Smooth muscle cell (in vitro differentiated cells): ENCODE measurements at regions not wholly inside any gene's neighbourhood (a gene's known extent, or its start where the extent isn't known, plus 50 kb on each side); places are given as distances from the start of the nearest gene placed in this dataset.

Experiments used
- DNase-seq: peaks from one replicate; lab custom pipeline; 2025; ENCODE audit not compliant: unreplicated experiment; lab: John Stamatoyannopoulos, UW
- H2AFZ ChIP-seq: fragments of 200-600 bp; sonication (generic); 2 replicates; pipeline ENCODE4 v1.6.0; 2016; ENCODE audit warnings: antibody characterized with exemption, low read depth, mild to moderate bottlenecking
- H3F3A ChIP-seq: fragments of 200-600 bp; sonication (generic); 2 replicates; pipeline ENCODE4 v1.6.0; 2017; ENCODE audit warnings: antibody characterized with exemption, low read depth
- H3K27ac ChIP-seq: fragments of 200-600 bp; sonication (generic); 2 replicates; pipeline ENCODE4 v1.5.1; 2016; ENCODE audit warnings: low read depth, mild to moderate bottlenecking
- H3K27me3 ChIP-seq: fragments of 200-600 bp; sonication (generic); 2 replicates; pipeline ENCODE4 v1.6.1; 2016; ENCODE audit warnings: low read depth, mild to moderate bottlenecking
- H3K36me3 ChIP-seq: fragments of 200-600 bp; sonication (generic); 2 replicates; pipeline ENCODE4 v1.5.1; 2016; ENCODE audit warnings: low read depth
- H3K4me1 ChIP-seq: fragments of 200-600 bp; sonication (generic); 2 replicates; pipeline ENCODE4 v1.5.1; 2016; ENCODE audit warnings: low read depth
- H3K4me2 ChIP-seq: fragments of 200-600 bp; sonication (generic); 2 replicates; pipeline ENCODE4 v1.6.0; 2016; ENCODE audit warnings: mild to moderate bottlenecking
- H3K4me3 ChIP-seq: fragments of 200-600 bp; sonication (generic); 2 replicates; pipeline ENCODE4 v1.5.1; 2016; ENCODE audit warnings: mild to moderate bottlenecking
- H3K79me2 ChIP-seq: fragments of 200-600 bp; sonication (generic); 2 replicates; pipeline ENCODE4 v1.6.0; 2016; ENCODE audit warnings: low read depth, mild to moderate bottlenecking
- H3K9ac ChIP-seq: fragments of 200-600 bp; sonication (generic); 2 replicates; pipeline ENCODE4 v1.6.0; 2016; ENCODE audit warnings: low read depth
- H3K9me3 ChIP-seq: fragments of 200-600 bp; sonication (generic); replicated peaks from 2 replicates; pipeline ENCODE4 v1.5.1; 2016; ENCODE audit warnings: low read depth
- H4K20me1 ChIP-seq: fragments of 200-600 bp; sonication (generic); 2 replicates; pipeline ENCODE4 v1.6.0; 2016; ENCODE audit warnings: low read depth
- CTCF ChIP-seq: fragments of 200-600 bp; sonication (generic); IDR thresholded peaks from 2 replicates; pipeline ENCODE4 v1.5.1; 2017; ENCODE audit warnings: borderline replicate concordance, mild to moderate bottlenecking, antibody characterized with exemption; ENCODE audit not compliant: insufficient read depth, poor library complexity, severe bottlenecking
- WGBS: methylation state at CpG from one replicate; pipeline ENCODE4 v1.1.7; 2016; ENCODE audit warnings: low lambda C conversion rate; 5-methylcytosine and 5-hydroxymethylcytosine counted together

- Histone ChIP-seq H3K4me3 (no peak overlapping the region), H3K4me1 (no peaks in the 10 kb centered on the region), H3K9ac (no peak overlapping the region), H3K79me2 (no peaks in the 10 kb centered on the region), H3K9me3 (no peaks in the 10 kb centered on the region), H4K20me1 (no peaks in the 10 kb centered on the region), H3K36me3 (no peaks in the 10 kb centered on the region), H3F3A (no peaks in the 10 kb centered on the region), H2AFZ (no peak overlapping the region), H3K27me3 (no peaks in the 10 kb centered on the region), H3K4me2 (no peak overlapping the region), H3K27ac (no peak overlapping the region)
- DNase-seq, result no peak
- 67% methylated on average over 3 of the region's 3 CpGs for WGBS
- TF ChIP-seq CTCF, result no peak
These were observed 1125.7 kb upstream of the GOT2 start for GRCh38 chr16:59859676-59860402.

- Histone ChIP-seq H3K4me3 (no peak overlapping the region), H3K4me1 (no peaks in the 10 kb centered on the region), H4K20me1 (no peaks in the 10 kb centered on the region), H2AFZ (no peak overlapping the region), H3K27ac (no peak overlapping the region), H3K36me3 (no peaks in the 10 kb centered on the region), H3K9ac (no peak overlapping the region), H3K4me2 (no peak overlapping the region), H3K27me3 (no peaks in the 10 kb centered on the region), H3K79me2 (no peaks in the 10 kb centered on the region), H3K9me3 (no peaks in the 10 kb centered on the region), H3F3A (no peaks in the 10 kb centered on the region)
- TF ChIP-seq CTCF, result no peak
- DNase-seq, result no peak
- 92% methylated on average over 4 of the region's 4 CpGs for WGBS
These were observed 1120.8 kb upstream of the GOT2 start for GRCh38 chr16:59854846-59855439.

GRCh38 chr16:59849716-59850115 is 1115.6 kb upstream of the GOT2 start:
- DNase-seq, result no peak
- Histone ChIP-seq H3K9me3 (no peaks in the 10 kb centered on the region), H3K4me2 (no peak overlapping the region), H3K27ac (no peak overlapping the region), H3K9ac (no peak overlapping the region), H3K79me2 (no peaks in the 10 kb centered on the region), H3K4me3 (no peak overlapping the region), H2AFZ (no peak overlapping the region), H3F3A (no peaks in the 10 kb centered on the region), H3K4me1 (no peaks in the 10 kb centered on the region), H3K36me3 (no peaks in the 10 kb centered on the region), H3K27me3 (no peaks in the 10 kb centered on the region), H4K20me1 (no peaks in the 10 kb centered on the region)
- no peak for TF ChIP-seq CTCF
- WGBS, result 54% methylated on average over 4 of the region's 4 CpGs

- Histone ChIP-seq H3K36me3 (no peaks in the 10 kb centered on the region), H3K27ac (no peak overlapping the region), H3K9ac (no peak overlapping the region), H3K4me3 (no peak overlapping the region), H4K20me1 (no peaks in the 10 kb centered on the region), H3K9me3 (no peaks in the 10 kb centered on the region), H2AFZ (no peak overlapping the region), H3K4me1 (no peaks in the 10 kb centered on the region), H3F3A (no peaks in the 10 kb centered on the region), H3K4me2 (no peak overlapping the region), H3K27me3 (no peaks in the 10 kb centered on the region), H3K79me2 (no peaks in the 10 kb centered on the region)
- no peak for DNase-seq
- no peak for TF ChIP-seq CTCF
These were observed 1114.2 kb upstream of the GOT2 start for GRCh38 chr16:59848296-59848695.
